ENCODE measurements at regions not wholly inside any gene's neighbourhood (a gene's known extent, or its start where the extent isn't known, plus 50 kb on each side); places are given as distances from the start of the nearest gene placed in this dataset.

- TF ChIP-seq POLR2AphosphoS5 (IDR thresholded peaks at IDR 0.05; ENCODE audit: low read depth) (no peak), CTCF (IDR thresholded peaks at IDR 0.05; ENCODE audit: insufficient read depth, low read length) (no peak), REST (IDR thresholded peaks at IDR 0.05; ENCODE audit: insufficient replicate concordance, low read depth) (no peak)
These were observed 50.3 kb upstream of the OSBPL11 start for GRCh38 chr3:125645616-125646015.
